SU-DHL-6 (cell line): ENCODE measurements at regions not wholly inside any gene's neighbourhood (a gene's known extent, or its start where the extent isn't known, plus 50 kb on each side); places are given as distances from the start of the nearest gene placed in this dataset.
"Not testable (repeated sequence)": the region's sequence is repeated elsewhere in the genome, so short reads cannot be mapped to it uniquely, and the experiment has no call there.

ENCODE experiments used
- H2AFZ ChIP-seq: fragments of 200-600 bp; sonication (generic); 2 replicates; pipeline ENCODE4 v1.6.1; 2014; ENCODE audit warnings: low read depth, mild to moderate bottlenecking, moderate library complexity, mixed read lengths, antibody characterized with exemption, low read length; ENCODE audit not compliant: severe bottlenecking
- H3F3A ChIP-seq: fragments of 200-600 bp; shearing (Covaris generic); 2 replicates; pipeline ENCODE4 v1.6.0; 2016; ENCODE audit warnings: antibody characterized with exemption, mild to moderate bottlenecking; ENCODE audit not compliant: insufficient read depth
- H3K27ac ChIP-seq: fragments of 200-600 bp; sonication (generic); 2 replicates; pipeline ENCODE4 v1.5.1; 2016; ENCODE audit warnings: low read depth, mild to moderate bottlenecking, low read length, moderate library complexity, mixed read lengths
- H3K27me3 ChIP-seq: fragments of 200-600 bp; sonication (generic), shearing (Covaris generic); 2 replicates; pipeline ENCODE4 v1.6.0; 2014; ENCODE audit warnings: mild to moderate bottlenecking, low read length
- H3K36me3 ChIP-seq: fragments of 200-600 bp; sonication (generic); 2 replicates; pipeline ENCODE4 v1.6.1; 2014; ENCODE audit warnings: mild to moderate bottlenecking, low read length, mixed read lengths
- H3K4me2 ChIP-seq: fragments of 300-600, 200-600 bp; shearing (Covaris generic), sonication (generic); 2 replicates; pipeline ENCODE4 v1.6.0; 2014; ENCODE audit warnings: low read length, low read depth, mild to moderate bottlenecking; ENCODE audit not compliant: poor library complexity, severe bottlenecking
- H3K4me3 ChIP-seq: fragments of 200-600 bp; sonication (generic); 2 replicates; pipeline ENCODE4 v1.5.1; 2014; ENCODE audit warnings: antibody characterized with exemption, low read length, mild to moderate bottlenecking, mixed read lengths; ENCODE audit not compliant: insufficient read depth, poor library complexity, severe bottlenecking
- H3K79me2 ChIP-seq: fragments of 200-600 bp; sonication (generic); 2 replicates; pipeline ENCODE4 v1.6.1; 2014; ENCODE audit warnings: mild to moderate bottlenecking, low read length, moderate library complexity; ENCODE audit not compliant: insufficient read depth
- H3K9ac ChIP-seq: fragments of 200-600 bp; sonication (generic); 2 replicates; pipeline ENCODE4 v1.7.0; 2014; ENCODE audit warnings: mild to moderate bottlenecking, low read length
- H3K9me2 ChIP-seq: fragments of 200-600 bp; sonication (generic); replicated peaks from 2 replicates; pipeline ENCODE4 v1.6.1; 2014; ENCODE audit warnings: low read length; ENCODE audit not compliant: insufficient read depth
- H3K9me3 ChIP-seq: fragments of 200-600 bp; sonication (generic); 2 replicates; pipeline ENCODE4 v1.6.1; 2014; ENCODE audit warnings: low read length, mixed read lengths; ENCODE audit not compliant: insufficient read depth
- H4K20me1 ChIP-seq: fragments of 200-600 bp; sonication (generic); 2 replicates; pipeline ENCODE4 v1.6.1; 2014; ENCODE audit warnings: low read depth, mild to moderate bottlenecking, antibody characterized with exemption, low read length, moderate library complexity, mixed read lengths

DNA sequence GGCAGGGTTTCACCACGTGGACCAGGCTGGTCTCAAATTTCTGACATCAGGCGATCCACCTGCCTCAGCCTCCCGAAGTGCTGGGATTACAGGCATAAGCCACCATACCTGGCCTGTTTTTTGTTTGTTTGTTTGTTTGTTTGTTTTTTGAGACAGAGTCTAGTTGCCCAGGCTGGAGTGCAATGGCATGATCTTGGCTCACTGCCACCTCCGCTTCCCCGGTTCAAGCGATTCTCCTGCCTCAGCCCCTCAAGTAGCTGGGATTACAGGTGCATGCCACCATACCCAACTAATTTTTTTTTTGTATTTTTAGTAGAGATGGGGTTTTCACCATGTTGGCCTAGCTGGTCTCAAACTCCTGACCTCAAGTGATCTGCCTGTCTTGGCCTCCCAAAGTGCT, 61.8 kb upstream of the SPDYE9 start:
- not testable (repeated sequence) for H4K20me1 ChIP-seq, H3K27ac ChIP-seq, H3K9me3 ChIP-seq, H3F3A ChIP-seq, H3K9ac ChIP-seq, H3K9me2 ChIP-seq, H3K36me3 ChIP-seq, H3K27me3 ChIP-seq, H2AFZ ChIP-seq, H3K79me2 ChIP-seq, H3K4me3 ChIP-seq, H3K4me2 ChIP-seq

DNA sequence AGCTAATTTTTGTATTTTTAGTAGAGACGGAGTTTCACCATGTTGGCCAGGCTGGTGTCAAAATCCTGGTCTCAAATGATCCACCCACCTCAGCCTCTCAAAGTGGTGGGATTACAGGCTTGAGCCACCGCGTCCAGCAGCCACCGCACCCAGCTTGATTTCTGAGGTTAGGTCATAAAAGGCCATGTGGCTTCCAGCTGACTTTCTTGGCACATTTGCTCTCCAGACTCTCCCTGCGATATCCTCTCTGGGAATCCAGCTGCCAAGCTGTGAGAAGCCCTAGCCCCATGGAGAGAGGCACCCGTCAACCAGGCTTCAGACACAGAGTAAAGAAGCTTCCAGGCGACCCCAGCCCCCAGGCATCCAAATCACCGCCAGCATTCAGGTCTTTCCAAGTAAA, 58.2 kb upstream of the SPDYE9 start:
- H3F3A ChIP-seq, H4K20me1 ChIP-seq, H3K36me3 ChIP-seq, H3K27ac ChIP-seq, H3K4me3 ChIP-seq, H2AFZ ChIP-seq, H3K9ac ChIP-seq, H3K27me3 ChIP-seq, H3K9me3 ChIP-seq, H3K9me2 ChIP-seq, H3K4me2 ChIP-seq, H3K79me2 ChIP-seq: not testable (repeated sequence)

DNA sequence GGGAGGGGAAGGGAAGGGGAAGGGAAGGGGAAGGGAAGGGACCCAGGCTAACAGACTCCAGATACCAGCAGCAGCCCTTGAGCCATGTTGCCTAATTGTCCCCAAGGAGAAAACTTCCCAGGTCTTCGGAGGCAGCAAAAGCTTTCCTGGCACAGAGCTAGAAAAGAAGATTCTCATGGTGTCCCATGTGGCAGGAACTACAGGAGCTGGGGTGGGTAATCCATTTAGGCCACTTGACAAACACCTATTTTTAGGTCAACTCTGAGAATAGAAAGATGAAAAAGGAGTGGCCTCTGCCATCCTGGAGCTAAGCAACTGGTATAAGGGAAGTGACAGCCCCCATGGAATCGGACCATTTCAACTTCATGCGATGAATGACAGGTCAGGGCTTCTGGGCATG, 52.1 kb upstream of the SPDYE9 start:
- H3K4me3 ChIP-seq, H4K20me1 ChIP-seq, H3K9me2 ChIP-seq, H3K36me3 ChIP-seq, H3K27me3 ChIP-seq, H3K9me3 ChIP-seq, H3K27ac ChIP-seq, H3K79me2 ChIP-seq, H3K9ac ChIP-seq, H2AFZ ChIP-seq, H3F3A ChIP-seq, H3K4me2 ChIP-seq: not testable (repeated sequence)
